ENCODE measurements at regions not wholly inside any gene's neighbourhood (a gene's known extent, or its start where the extent isn't known, plus 50 kb on each side); places are given as distances from the start of the nearest gene placed in this dataset.

GRCh38 chr12:24045816-24046257, 96.4 kb upstream of the SOX5 start:
- no peaks in the 10 kb centered on the region for H3K27me3 ChIP-seq (ENCODE audit: insufficient read depth, poor library complexity, severe bottlenecking)
- no peak for DNase-seq (ENCODE audit: low read depth in 1 of 2, low spot score in 1 of 2)
- H3K4me3 ChIP-seq (replicated peaks; ENCODE audit: insufficient read depth, low read length) = no peak overlapping the region
- no peak overlapping the region for H3K27ac ChIP-seq (replicated peaks)
- no peak for TF ChIP-seq SPI1 (IDR thresholded peaks at IDR 0.05; ENCODE audit: borderline replicate concordance, low read depth)
- no peak for TF ChIP-seq GABPA (IDR thresholded peaks at IDR 0.05; ENCODE audit: low read depth)
- no peak for TF ChIP-seq CTCF (IDR thresholded peaks at IDR 0.05; ENCODE audit: insufficient read depth, low read length)
- TF ChIP-seq POLR2AphosphoS5 (IDR thresholded peaks at IDR 0.05; ENCODE audit: low read depth) = no peak
- TF ChIP-seq REST (IDR thresholded peaks at IDR 0.05; ENCODE audit: insufficient replicate concordance, low read depth) = no peak

- H3K4me3 ChIP-seq (replicated peaks; ENCODE audit: insufficient read depth, low read length) = no peak overlapping the region
- H3K27me3 ChIP-seq (ENCODE audit: insufficient read depth, poor library complexity, severe bottlenecking) = no peaks in the 10 kb centered on the region
- TF ChIP-seq REST (IDR thresholded peaks at IDR 0.05; ENCODE audit: insufficient replicate concordance, low read depth) (no peak), CTCF (IDR thresholded peaks at IDR 0.05; ENCODE audit: insufficient read depth, low read length) (no peak), SPI1 (IDR thresholded peaks at IDR 0.05; ENCODE audit: borderline replicate concordance, low read depth) (no peak), GABPA (IDR thresholded peaks at IDR 0.05; ENCODE audit: low read depth) (no peak), POLR2AphosphoS5 (IDR thresholded peaks at IDR 0.05; ENCODE audit: low read depth) (no peak)
- no peak for DNase-seq (ENCODE audit: low read depth in 1 of 2, low spot score in 1 of 2)
- no peak overlapping the region for H3K27ac ChIP-seq (replicated peaks)
Observed at GRCh38 chr12:24044941-24045703, 95.7 kb upstream of the SOX5 start.

GRCh38 chr12:24042651-24043050, 93.2 kb upstream of the SOX5 start:
- Histone ChIP-seq H3K27me3 (ENCODE audit: insufficient read depth, poor library complexity, severe bottlenecking) (no peaks in the 10 kb centered on the region), H3K27ac (replicated peaks) (no peak overlapping the region)
- DNase-seq (ENCODE audit: low read depth in 1 of 2, low spot score in 1 of 2) = no peak

More at GRCh38 chr12:24042651-24043050, 93.2 kb upstream of the SOX5 start:
- H3K4me3 ChIP-seq (replicated peaks; ENCODE audit: insufficient read depth, low read length) = no peak overlapping the region
- TF ChIP-seq SPI1 (IDR thresholded peaks at IDR 0.05; ENCODE audit: borderline replicate concordance, low read depth) (no peak), REST (IDR thresholded peaks at IDR 0.05; ENCODE audit: insufficient replicate concordance, low read depth) (no peak), GABPA (IDR thresholded peaks at IDR 0.05; ENCODE audit: low read depth) (no peak), CTCF (IDR thresholded peaks at IDR 0.05; ENCODE audit: insufficient read depth, low read length) (no peak), POLR2AphosphoS5 (IDR thresholded peaks at IDR 0.05; ENCODE audit: low read depth) (no peak)
